GM18861 (cell line): ENCODE measurements at regions not wholly inside any gene's neighbourhood (a gene's known extent, or its start where the extent isn't known, plus 50 kb on each side); places are given as distances from the start of the nearest gene placed in this dataset.

Source experiments
- ATAC-seq: cut with Tn5 transposase; IDR thresholded peaks from one replicate; pipeline ENCODE4 v1.9.1; 2021; ENCODE audit not compliant: unreplicated experiment

- no peak for ATAC-seq
Observed at GRCh38 chr12:38984388-38984787, 79.0 kb upstream of the CPNE8 start.

DNA sequence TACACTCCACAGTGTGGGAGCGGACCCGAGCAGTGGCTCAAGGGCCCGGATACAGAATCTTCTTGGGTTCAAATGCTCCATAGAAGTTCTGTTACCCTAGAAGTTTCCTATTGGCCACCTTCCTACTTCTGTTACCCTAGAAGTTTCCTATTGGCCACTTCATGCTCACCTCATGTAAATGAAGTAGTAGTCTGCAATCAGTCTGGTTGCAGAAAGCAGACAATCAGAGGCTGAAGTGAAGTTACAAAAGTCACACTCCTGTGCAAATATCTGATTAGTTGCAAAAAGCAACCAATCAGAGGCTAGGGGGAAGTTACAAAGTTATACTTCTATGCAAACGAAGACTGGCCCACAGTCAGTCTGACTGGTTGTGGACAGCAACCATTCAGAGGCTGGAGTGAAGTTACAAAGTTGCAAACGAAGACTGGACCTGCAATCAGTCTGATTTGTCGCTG lies 77.8 kb upstream of the CPNE8 start:
- no peak for ATAC-seq

DNA sequence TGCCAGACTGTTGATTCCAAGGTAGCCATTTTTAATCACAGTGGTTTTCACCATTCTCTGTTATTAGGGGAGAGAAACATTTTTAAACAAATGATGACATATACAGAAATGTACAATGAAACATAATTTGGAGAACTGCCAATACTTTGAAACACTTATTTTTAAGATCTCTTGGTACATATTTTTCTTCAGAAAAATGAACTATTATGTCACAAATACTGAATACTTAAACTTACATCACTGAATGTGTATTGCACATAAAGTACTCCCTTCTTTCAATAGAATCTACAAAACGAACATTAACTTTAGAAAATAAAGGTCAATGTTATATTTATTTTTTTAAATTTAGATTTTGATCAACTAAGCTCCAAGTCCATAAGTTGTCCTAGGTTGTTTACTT lies 71.7 kb upstream of the CPNE8 start:
- no peak for ATAC-seq

DNA sequence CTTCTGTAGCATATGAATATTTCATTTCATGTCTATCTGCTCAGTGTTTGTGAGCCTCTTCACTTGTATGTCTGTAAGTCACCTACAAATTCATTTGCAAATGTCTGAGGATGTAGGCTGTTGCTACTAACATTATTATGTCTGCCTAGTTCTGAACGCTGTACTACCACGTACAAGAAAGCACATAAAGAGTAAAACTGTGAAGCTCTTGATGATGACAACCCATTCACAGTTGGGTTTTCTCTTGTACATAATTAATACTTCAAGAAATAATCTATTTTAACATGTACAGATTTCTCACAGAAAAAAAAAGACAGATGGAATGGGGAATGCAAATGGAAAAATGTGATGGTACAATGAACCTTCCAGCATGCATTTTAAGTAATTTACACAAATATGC lies 64.3 kb upstream of the CPNE8 start:
- ATAC-seq, result no peak

DNA sequence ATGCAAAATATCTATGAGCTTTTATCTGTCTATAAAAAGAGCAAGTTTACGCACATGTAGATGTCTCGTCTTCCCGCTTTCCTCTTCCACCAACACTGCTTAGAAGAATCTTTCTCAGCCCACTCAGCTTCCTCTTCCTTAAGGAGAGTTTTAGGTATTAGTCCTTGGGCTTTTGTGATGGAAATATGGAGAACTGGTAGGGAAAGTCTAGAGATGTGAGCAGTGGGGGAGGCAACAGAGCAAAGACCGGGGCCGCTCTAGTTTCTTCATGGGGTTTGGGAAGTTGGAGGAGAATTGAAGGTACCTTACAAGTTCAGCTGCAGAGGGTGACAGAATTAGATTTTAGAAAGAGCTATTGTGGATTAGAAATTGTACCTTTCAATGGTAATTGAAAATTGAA lies 56.3 kb upstream of the CPNE8 start:
- ATAC-seq, result no peak

DNA sequence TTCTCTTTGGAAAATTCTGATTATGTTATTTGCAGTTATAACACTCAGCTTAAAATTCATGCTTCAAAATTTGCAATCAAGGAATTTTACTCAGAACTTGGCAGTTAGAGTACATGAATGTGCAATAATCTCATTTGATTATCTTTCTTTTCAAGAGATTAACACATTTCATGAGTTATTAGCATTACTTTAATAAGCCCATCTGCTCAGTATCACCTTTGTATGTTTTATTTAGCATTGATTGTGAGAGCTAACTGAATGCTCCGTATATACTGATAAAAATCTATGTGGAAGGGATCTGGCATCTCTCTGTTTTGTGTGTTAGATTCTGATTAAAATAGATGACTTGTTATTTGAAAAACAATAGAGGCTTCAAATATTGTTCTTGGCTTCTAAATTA lies 55.6 kb upstream of the CPNE8 start:
- no peak for ATAC-seq

DNA sequence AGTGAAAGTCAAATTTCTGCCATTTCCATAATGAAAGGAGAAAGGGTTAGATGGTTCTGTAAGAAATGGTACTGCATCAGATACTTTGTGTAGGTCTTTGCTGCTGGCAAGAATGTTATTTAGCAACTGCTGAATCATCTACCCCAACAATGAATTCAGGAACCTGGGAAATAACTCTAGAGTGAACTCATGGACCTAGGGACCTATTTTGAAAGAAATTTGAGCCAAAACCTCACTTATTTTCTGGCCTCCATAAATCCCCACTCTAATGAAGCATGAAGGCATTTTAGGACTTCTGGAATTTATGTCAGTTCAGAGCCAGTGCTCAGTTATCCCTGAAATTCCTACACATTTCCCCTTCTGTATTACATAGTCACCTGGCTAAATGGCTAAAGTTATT lies 50.9 kb upstream of the CPNE8 start:
- no peak for ATAC-seq
